ENCODE measurements at regions not wholly inside any gene's neighbourhood (a gene's known extent, or its start where the extent isn't known, plus 50 kb on each side); places are given as distances from the start of the nearest gene placed in this dataset.

DNA sequence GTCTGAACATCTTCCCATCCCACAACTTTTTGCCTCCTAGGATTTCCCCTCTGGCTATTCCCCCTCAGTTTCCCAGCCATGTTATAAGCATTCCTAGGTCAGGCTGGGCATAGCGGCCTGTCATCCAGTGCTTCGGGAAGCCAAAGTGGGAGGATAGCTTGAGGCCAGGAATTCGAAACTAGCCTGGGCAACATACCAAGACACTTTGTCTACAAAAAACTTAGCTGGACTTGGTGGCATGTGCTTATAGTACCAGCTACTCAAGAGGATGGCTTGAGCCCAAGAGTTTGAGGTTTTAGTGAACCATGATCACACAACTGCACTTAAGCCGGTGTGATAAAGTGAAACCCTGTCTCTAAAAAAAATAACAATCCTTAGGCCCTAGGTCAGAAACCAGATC lies 447.4 kb downstream of the KIF16B start:
- Histone ChIP-seq H2AFZ (no peak overlapping the region), H3K9me3 (ENCODE audit: insufficient read depth, low read depth) (no peaks in the 10 kb centered on the region), H4K20me1 (ENCODE audit: insufficient read depth) (no peaks in the 10 kb centered on the region), H3K27me3 (ENCODE audit: insufficient read depth, low read depth) (no peaks in the 10 kb centered on the region), H3K9me2 (ENCODE audit: insufficient read depth) (no peaks in the 10 kb centered on the region), H3K4me1 (replicated peaks; ENCODE audit: insufficient read depth) (no peaks in the 10 kb centered on the region), H3F3A (ENCODE audit: insufficient read depth, low read depth) (no peaks in the 10 kb centered on the region), H3K79me2 (ENCODE audit: low read depth) (no peaks in the 10 kb centered on the region), H3K4me3 (no peak overlapping the region), H3K4me2 (no peak overlapping the region), H3K27ac (no peak overlapping the region), H3K36me3 (ENCODE audit: low read depth) (no peaks in the 10 kb centered on the region)
- intact Hi-C loops (cut with micrococcal nuclease; ENCODE audit: unreplicated experiment), result no loop called here
- ChIA-PET POLR2A (ENCODE audit: unreplicated experiment) (no interaction called here), CTCF (no interaction called here)
- BruUV-seq (replicated peaks), result no TSS peak
- no peak for DNase-seq
- TF ChIP-seq EZH2 (IDR thresholded peaks at IDR 0.05; ENCODE audit: low read depth), result no peak
- TF ChIP-seq, protein P1, sequence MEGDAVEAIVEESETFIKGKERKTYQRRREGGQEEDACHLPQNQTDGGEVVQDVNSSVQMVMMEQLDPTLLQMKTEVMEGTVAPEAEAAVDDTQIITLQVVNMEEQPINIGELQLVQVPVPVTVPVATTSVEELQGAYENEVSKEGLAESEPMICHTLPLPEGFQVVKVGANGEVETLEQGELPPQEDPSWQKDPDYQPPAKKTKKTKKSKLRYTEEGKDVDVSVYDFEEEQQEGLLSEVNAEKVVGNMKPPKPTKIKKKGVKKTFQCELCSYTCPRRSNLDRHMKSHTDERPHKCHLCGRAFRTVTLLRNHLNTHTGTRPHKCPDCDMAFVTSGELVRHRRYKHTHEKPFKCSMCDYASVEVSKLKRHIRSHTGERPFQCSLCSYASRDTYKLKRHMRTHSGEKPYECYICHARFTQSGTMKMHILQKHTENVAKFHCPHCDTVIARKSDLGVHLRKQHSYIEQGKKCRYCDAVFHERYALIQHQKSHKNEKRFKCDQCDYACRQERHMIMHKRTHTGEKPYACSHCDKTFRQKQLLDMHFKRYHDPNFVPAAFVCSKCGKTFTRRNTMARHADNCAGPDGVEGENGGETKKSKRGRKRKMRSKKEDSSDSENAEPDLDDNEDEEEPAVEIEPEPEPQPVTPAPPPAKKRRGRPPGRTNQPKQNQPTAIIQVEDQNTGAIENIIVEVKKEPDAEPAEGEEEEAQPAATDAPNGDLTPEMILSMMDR (conservative IDR thresholded peaks at IDR 0.05), result no peak

DNA sequence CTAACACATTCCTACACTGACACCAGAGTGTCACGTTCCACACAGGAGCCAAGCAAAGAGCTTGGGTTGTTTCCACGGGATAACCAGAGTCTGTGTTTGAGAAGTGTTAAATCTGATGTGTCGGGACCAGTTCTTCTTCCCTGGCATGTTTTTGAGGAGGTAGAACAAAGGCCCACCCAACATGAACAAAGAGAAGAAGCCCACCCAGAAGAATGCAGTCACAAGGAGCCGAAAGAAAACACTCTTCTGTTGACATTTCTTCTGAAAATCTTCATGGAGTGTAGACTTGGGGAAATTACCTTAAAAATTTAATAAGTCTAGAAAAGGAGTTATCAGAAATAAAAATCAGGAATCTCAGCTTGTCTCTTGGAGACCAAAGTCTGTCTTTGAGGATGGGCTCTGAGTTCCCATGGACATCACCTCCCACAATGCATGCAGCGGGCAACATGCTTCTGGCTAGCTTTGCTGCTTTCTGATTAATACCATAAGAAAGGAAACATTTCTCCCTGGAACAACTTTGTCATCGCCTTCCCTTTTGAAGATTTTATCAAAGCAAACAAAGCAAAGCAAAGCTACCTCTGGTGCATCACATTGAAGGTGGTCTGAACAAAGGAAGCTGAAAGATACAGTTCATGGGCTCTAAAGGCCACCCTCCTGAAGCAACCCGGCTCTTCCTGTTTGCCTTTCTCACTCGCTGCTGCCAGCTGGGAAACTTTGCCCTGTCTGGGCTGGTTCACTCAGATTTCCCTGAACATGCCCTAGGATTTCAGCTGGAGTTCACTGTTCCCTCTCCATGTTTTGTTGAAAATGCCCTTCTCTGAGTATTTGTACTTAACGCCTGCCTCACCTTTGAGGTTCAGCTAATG lies 448.1 kb downstream of the KIF16B start:
- intact Hi-C loops (cut with micrococcal nuclease; ENCODE audit: unreplicated experiment), result no loop called here
- BruUV-seq (replicated peaks), result no TSS peak
- no peak overlapping the region for H2AFZ ChIP-seq

DNA sequence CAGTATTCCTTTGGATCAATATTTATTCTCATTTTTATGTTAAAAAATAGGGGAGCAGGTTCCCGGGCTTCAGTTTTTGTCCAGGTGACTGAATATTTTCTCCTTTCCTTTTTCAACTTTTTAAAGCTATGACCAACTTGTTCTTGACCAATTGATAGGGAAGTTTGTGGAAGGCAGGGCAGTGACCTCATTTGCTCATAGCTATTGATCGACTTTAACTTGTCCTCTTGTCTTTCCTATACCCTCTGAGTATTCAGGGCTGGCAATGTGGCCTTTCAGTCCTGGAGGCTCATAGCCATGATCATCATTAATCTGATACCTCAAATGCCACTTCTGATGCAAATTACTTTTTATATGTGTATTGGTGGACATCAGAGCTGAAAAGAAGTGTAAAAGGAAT lies 448.8 kb downstream of the KIF16B start:
- Histone ChIP-seq H3K9me2 (ENCODE audit: insufficient read depth) (no peaks in the 10 kb centered on the region), H3K9me3 (ENCODE audit: insufficient read depth, low read depth) (no peaks in the 10 kb centered on the region), H3K4me1 (replicated peaks; ENCODE audit: insufficient read depth) (no peaks in the 10 kb centered on the region), H3K27me3 (ENCODE audit: insufficient read depth, low read depth) (no peaks in the 10 kb centered on the region), H2AFZ (no peak overlapping the region), H3K79me2 (ENCODE audit: low read depth) (no peaks in the 10 kb centered on the region), H3K27ac (no peak overlapping the region), H3K4me3 (no peak overlapping the region), H3K36me3 (ENCODE audit: low read depth) (no peaks in the 10 kb centered on the region), H4K20me1 (ENCODE audit: insufficient read depth) (no peaks in the 10 kb centered on the region), H3K4me2 (no peak overlapping the region), H3F3A (ENCODE audit: insufficient read depth, low read depth) (no peaks in the 10 kb centered on the region)
- ChIA-PET POLR2A (ENCODE audit: unreplicated experiment) (no interaction called here), CTCF (no interaction called here)
- intact Hi-C loops (cut with micrococcal nuclease; ENCODE audit: unreplicated experiment), result no loop called here
- no peak for DNase-seq
- BruUV-seq (replicated peaks), result no TSS peak
- no peak for TF ChIP-seq EZH2 (IDR thresholded peaks at IDR 0.05; ENCODE audit: low read depth)
- TF ChIP-seq, protein P1 (conservative IDR thresholded peaks at IDR 0.05), result no peak

More for the DNA sequence above, 448.1 kb downstream of the KIF16B start:
- TF ChIP-seq, protein P1 (conservative IDR thresholded peaks at IDR 0.05), result no peak
- TF ChIP-seq EZH2 (IDR thresholded peaks at IDR 0.05; ENCODE audit: low read depth), result no peak
- no peaks in the 10 kb centered on the region for H3F3A ChIP-seq (ENCODE audit: insufficient read depth, low read depth)
- DNase-seq, result no peak
- no peaks in the 10 kb centered on the region for H4K20me1 ChIP-seq (ENCODE audit: insufficient read depth)
- H3K4me1 ChIP-seq (replicated peaks; ENCODE audit: insufficient read depth), result no peaks in the 10 kb centered on the region
- no peaks in the 10 kb centered on the region for H3K27me3 ChIP-seq (ENCODE audit: insufficient read depth, low read depth)
- H3K36me3 ChIP-seq (ENCODE audit: low read depth), result no peaks in the 10 kb centered on the region
- POLR2A ChIA-PET (ENCODE audit: unreplicated experiment), result no interaction called here
- H3K9me2 ChIP-seq (ENCODE audit: insufficient read depth), result no peaks in the 10 kb centered on the region
- no peaks in the 10 kb centered on the region for H3K9me3 ChIP-seq (ENCODE audit: insufficient read depth, low read depth)
- H3K4me3 ChIP-seq, result no peak overlapping the region
- no peaks in the 10 kb centered on the region for H3K79me2 ChIP-seq (ENCODE audit: low read depth)
- CTCF ChIA-PET, result no interaction called here
- H3K4me2 ChIP-seq, result no peak overlapping the region
- H3K27ac ChIP-seq, result no peak overlapping the region
